ENCODE measurements at regions not wholly inside any gene's neighbourhood (a gene's known extent, or its start where the extent isn't known, plus 50 kb on each side); places are given as distances from the start of the nearest gene placed in this dataset.

DNA sequence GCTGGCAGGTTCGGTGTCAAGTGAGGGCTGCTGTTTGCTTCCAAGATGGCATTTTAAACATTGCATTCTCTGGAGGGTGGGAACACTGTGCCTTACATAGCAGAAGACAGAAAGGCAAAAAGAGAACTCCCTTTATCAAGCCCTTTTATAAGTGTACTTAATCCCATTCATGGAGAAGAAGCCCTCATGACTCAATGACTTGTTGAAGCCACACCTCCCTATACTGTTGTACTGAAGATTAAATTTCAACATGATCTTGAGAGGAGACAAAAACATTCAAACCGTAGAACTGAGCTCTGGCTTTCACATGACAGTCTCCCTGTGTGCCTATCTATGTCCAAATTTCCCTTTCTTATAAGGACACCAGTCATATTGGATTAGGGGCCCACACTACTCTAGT lies 443.4 kb upstream of the CDIN1 start:
- no peak overlapping the region for H2AFZ ChIP-seq (ENCODE audit: low read depth, low read length)
- H3K27ac ChIP-seq (ENCODE audit: extremely low read depth, low read depth, low read length) = no peak overlapping the region
- no peaks in the 10 kb centered on the region for H3K4me1 ChIP-seq (replicated peaks in 1 of 2; ENCODE audit: control insufficient read depth in 2 of 2, insufficient read depth in 2 of 2, low read length in 2 of 2)
- no peaks in the 10 kb centered on the region for H3K36me3 ChIP-seq (ENCODE audit: control insufficient read depth, insufficient read depth, low read length)
- POLR2A ChIA-PET = no interaction called here
- FAIRE-seq (no peak), ATAC-seq (no peak), DNase-seq (ENCODE audit: extremely low read depth in 1 of 4, low spot score in 3 of 4) (no peak)
- no peaks in the 10 kb centered on the region for H3K27me3 ChIP-seq (ENCODE audit: control insufficient read depth in 2 of 2, insufficient read depth in 2 of 2, low read length in 2 of 2)
- H3K9me3 ChIP-seq (replicated peaks; ENCODE audit: control insufficient read depth, insufficient read depth, low read depth, low read length) = no peaks in the 10 kb centered on the region
- H3K4me3 ChIP-seq = no peak overlapping the region
- H3K79me2 ChIP-seq (ENCODE audit: control insufficient read depth, insufficient read depth, low read length) = no peaks in the 10 kb centered on the region
- no peaks in the 10 kb centered on the region for H3K9me1 ChIP-seq (ENCODE audit: control insufficient read depth, insufficient read depth, low read length)
- CTCF ChIA-PET (ENCODE audit: low intra/inter-chr PET ratio) = no interaction called here
- no peak for TF ChIP-seq ZFX (CRISPR knock-in tag; IDR thresholded peaks at IDR 0.05)
- no peak for TF ChIP-seq MAZ (CRISPR knock-in tag; conservative IDR thresholded peaks at IDR 0.05 in 1 of 2, IDR thresholded peaks at IDR 0.05 in 1 of 2)
- TF ChIP-seq ERF (CRISPR knock-in tag; IDR thresholded peaks at IDR 0.05) = no peak
- TF ChIP-seq, protein P1, sequence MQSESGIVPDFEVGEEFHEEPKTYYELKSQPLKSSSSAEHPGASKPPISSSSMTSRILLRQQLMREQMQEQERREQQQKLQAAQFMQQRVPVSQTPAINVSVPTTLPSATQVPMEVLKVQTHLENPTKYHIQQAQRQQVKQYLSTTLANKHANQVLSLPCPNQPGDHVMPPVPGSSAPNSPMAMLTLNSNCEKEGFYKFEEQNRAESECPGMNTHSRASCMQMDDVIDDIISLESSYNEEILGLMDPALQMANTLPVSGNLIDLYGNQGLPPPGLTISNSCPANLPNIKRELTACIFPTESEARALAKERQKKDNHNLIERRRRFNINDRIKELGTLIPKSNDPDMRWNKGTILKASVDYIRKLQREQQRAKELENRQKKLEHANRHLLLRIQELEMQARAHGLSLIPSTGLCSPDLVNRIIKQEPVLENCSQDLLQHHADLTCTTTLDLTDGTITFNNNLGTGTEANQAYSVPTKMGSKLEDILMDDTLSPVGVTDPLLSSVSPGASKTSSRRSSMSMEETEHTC (IDR thresholded peaks at IDR 0.05) = no peak
- no peak for TF ChIP-seq CTBP1 (IDR thresholded peaks at IDR 0.05; ENCODE audit: borderline replicate concordance)
- TF ChIP-seq ZNF77 (CRISPR knock-in tag; IDR thresholded peaks at IDR 0.05) = no peak
- TF ChIP-seq TCFL5 (CRISPR knock-in tag; conservative IDR thresholded peaks at IDR 0.05) = no peak
- no peak overlapping the region for H3K9ac ChIP-seq (ENCODE audit: insufficient read depth in 1 of 2, low read depth in 2 of 2, low read length in 2 of 2)
- intact Hi-C loops (cut with micrococcal nuclease) (no loop called here), in situ Hi-C loops (cut with MboI) (no loop called here)
- 0% methylated on average over 2 of the region's 2 CpGs for WGBS (ENCODE audit: insufficient coverage, low coverage, missing lambda C conversion rate)
- H4K20me1 ChIP-seq (replicated peaks; ENCODE audit: control insufficient read depth, insufficient read depth, low read length) = no peaks in the 10 kb centered on the region
- H3K4me2 ChIP-seq (ENCODE audit: insufficient read depth, low read length) = no peak overlapping the region
- no TSS peak for BruUV-seq (replicated peaks)
